Islet of Langerhans (tissue), 1 donor: ENCODE measurements at regions not wholly inside any gene's neighbourhood (a gene's known extent, or its start where the extent isn't known, plus 50 kb on each side); places are given as distances from the start of the nearest gene placed in this dataset.

Source experiments
- FAIRE-seq: peaks from one replicate; lab custom pipeline; 2011; peaks lifted over from hg19 to GRCh38; lab: Jason Lieb, UNC

DNA sequence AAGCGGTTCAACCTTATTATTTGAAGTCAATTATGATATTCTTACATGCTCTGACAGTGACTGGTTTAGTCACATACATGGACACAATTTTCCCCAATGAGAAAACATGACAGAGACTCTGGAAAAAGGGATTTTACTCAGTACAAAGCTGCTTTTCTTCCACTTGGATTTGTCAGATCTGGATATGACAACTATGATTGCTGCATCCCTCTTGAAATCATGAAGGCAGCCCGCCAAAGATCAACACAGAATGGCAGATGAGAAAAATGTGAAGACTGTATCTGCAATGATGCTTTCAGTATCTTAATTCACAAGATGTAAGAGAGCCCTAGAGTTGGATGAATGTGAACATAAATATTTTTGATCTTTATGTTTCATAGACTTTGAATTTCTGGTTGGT is 439.6 kb downstream of the CDH8 start:
- FAIRE-seq, result no peak

DNA sequence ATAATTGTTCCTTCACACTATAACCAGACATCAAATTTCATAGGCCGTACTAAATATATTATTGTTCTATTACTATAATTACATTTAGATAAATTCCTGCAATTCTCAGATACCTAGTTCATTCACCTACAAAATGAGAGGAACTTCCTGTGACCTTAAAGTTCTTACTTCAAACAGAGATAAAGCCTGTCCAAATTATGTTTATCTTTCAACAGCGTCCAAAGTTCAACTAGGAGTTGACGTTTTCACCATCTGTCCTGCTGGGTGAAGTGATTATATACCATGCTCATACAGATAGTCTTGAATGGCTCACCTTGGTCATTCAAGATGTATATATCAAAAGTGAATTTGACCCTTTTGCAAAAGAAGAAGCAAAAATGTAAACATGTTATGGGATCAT is 440.6 kb downstream of the CDH8 start:
- no peak for FAIRE-seq

DNA sequence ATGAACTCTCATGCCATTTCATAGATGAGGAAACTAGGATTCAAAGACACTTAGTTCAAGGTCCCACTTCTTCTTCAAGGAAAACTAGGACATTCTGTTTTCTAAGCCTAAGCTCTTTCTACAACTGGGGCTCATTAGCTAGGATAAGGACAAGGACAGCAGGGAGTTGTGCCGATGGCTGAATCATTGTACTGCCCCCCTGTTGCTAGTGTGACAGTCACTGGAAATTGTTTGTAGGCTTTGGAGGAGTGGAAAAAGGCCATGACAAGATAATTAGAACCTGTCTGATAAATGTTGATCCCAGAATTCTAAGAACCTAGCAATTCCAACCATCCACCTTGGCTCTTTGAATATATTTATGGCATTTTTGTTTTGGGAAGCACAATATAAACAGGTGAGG is 445.7 kb downstream of the CDH8 start:
- no peak for FAIRE-seq

DNA sequence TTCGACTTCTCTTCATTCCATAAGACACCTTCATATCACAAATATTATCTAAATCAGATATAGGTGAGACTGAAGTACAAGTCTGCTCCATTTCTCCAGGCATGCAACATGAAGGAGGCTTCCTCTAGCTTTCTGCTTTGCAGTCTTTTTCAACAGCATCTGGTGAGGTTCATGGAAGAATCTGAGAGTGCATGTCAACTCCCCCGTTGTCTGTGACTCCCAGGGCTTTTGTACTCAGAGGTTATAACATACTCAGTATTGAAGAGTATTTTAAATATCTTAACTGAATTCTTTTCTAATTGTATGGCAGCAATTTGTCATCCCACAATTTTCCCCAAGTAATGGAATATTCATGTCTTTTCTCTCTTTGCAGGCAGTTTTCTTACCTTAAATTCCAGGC is 448.7 kb downstream of the CDH8 start:
- no peak for FAIRE-seq

DNA sequence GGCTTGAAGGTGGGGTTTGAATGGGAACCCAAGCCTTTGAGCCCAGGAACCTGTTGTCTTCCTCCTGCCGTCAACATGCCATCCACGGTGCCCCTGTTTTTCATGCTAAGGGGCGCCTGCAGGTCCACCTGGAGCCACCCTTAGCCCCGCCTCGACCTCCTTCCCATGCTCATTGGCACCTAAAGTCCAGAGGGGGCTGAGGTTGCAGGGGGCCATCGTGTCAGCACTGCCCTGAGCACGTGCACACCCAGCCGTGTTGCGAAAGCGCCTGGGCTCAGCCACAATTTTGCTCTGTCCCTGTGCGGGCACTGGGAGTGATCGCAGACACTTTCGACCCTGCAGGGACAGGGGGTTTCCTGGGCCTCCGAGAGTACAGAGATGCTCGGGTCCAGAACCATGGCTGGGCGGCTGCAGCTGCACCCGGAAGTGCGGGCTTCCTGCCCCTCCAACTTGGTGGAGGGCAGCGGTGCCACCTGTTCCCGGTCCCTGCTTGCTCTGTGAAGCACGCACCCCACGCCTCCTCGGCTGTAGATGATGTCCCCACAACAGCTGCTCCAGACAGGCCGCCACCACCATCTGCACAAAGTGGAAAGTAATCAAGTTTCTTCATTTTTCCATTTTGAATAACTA is 454.7 kb downstream of the CDH8 start:
- FAIRE-seq, result no peak

DNA sequence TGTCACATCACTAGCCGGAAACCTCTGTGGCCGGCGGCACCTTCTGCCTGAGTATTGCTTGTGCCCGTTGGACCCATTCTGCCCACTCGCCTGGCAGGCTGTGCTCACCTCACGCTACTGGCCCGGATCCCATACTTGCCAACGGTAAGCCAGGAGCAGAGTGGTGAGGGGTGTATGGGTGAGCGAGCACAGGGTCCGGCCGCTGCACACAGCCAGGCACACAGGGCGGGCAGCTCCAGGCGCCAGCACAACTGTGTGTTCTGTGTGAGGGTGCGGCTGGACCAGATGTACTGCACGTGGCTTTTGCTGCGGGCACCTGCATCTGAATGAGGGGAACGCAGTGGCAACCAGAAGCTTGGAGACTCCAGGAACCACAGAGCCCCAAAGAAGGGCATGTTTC is 455.7 kb downstream of the CDH8 start:
- no peak for FAIRE-seq

DNA sequence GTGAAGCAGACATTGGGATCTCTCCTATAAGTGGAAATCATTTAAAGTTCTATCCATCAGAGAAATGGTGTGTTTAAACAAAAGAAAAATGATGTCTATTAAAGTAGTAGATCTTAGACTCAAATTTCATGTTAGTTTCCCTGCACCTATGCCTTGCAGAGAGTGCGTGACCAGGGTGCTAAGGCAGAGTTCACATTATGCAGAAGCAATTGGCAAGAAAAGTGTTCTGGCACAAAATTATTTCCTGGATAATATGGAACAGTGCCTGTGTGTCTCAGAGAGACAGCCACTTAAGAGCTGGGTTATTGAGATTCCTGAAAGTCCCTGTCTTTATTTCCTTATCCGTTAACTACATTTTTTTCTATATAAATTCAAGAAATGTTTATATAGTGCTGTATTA is 457.0 kb downstream of the CDH8 start:
- no peak for FAIRE-seq

DNA sequence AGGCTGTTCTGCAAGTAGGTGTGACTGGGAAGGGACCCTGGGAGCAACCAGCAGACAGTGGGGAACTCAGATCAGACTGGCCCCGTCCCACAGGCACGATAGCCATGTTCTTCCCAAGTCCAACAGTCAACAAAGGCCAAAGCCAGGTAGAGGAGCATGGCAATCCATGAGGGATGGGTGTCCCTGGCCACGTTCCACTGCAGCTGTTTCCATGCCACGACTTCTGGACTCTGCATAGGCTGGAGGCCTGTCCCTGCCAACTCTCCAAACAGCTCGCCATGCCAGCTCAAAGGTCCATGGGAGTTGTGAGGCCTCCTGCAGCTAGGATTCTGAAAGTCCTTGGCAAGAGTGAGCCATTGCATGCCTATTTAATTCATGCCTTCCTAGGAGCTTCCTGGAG is 459.8 kb downstream of the CDH8 start:
- FAIRE-seq, result no peak

DNA sequence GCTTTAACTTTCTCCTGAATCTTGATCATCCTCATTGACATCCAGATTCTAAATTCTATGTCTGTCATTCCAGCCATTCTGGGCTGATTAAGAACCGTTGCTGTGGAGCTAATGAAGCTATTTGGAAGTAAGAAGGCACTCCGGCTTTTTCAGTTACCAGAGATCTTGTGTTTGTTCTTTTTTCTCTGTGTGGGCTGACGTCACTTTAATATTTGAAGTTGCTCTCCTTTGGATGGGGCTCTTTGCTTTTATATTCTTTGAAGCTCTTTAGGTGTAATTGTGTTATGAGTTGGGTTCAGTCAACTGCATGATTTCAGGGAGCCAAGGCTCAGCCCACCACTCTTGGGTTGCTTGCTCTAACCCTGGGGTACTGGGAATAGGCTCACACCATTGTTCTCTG is 460.6 kb downstream of the CDH8 start:
- no peak for FAIRE-seq

DNA sequence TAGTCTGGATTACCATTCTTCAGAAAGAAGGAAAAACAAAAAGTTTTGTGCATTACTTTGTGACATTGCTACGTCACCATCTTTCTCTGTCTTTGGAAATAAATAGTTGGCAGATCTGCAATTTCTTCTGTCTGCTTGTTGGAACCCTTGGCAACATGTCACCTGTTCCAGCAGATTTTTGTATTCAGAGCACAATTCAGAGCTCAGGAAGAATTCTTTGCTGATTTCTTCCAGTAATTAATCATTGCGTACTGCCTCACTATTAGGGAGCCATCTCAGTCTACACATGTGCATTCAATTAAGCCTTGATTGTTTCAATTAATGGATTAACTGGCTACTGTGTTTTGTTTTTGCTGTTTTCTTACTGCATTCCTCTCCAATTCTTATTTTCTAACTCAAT is 467.2 kb downstream of the CDH8 start:
- FAIRE-seq, result no peak

DNA sequence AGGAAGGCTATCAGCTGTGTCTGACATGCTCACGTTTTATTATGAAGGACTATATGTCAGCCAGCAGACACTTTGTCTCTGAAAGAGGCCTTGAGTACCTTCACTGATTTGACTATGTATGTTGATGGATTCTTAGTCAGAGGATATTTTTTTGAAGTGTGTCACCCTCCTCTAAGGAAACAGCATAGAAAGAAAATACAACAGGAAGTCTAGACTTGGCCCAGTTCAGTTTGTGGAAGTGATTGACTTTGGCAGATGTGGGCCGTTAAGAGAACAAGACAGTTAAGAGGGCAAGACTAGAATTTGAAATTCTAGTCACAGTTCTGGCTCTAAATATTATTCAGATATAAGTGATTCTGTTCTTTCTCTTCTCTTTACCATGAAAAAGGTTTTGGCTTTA is 471.5 kb downstream of the CDH8 start:
- FAIRE-seq, result no peak

DNA sequence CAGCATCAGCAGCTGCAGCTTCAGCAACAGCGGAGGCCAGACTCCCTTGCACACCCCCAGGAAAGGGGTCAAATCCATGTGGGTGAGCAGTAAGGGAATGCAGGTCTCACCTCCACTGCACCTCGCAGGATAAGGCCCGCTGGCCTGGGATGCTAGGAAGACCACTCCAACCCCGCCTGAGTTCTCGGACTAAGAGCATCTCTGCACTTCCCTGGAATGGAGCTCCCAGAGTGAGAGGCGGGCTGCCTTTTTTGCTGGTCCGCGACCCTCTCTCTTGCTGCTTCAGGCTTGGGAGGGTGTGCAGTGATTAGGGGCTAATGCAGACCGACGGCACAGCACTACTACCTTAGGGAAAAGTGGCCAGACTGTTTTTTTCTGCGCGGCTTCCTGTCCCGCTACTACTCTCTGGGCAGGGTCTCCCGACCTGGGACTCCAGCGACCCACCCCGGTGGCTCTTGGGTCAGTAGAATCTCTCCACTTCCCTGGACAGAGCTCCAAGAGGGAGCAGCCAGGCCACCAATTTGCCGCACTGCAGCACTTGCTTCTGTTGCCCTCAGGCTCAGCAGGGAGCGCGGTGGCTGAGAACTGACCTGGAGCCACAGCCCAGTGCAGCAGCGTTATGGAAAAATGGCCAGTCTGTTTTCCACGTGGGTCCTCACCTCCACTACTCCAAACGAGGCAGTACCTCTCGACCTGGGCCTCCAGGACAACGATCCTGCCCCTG is 480.4 kb downstream of the CDH8 start:
- FAIRE-seq, result no peak

DNA sequence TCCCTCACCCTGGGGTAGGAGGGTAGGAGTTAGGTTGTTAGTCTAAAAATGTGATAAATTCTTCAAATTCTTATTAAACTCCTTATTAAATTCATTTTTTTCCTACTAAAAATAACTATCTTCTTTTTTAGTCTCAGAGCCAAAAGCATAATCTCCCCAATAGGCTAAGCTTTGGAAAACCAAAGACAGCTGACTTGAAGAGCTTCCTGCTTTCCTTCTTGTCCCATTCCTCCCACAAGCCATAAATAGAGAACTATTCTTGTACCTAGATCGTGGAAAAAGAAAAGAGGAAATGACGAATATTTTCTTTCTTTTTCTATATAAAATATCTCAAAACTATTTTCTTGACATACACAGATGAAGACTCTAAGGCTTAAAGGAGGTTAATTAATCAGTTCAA is 486.9 kb downstream of the CDH8 start:
- no peak for FAIRE-seq

DNA sequence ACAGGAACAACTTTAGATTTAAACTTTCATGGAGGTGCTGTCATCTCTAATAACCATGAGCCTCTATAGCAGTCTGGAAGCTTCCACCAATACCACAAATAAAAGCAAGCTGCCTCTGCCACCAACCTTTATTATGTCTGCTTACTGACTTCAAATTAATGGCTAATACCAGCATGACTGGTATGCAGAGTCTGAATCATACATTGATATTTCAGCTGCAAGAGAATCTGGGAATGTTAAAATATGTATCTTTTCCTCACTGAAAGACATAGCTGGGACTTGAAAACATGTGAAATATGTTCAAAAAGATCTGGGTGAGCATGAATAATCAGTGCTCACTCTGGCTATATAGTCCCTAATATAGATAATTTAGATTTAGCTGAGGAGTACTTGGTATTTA is 488.6 kb downstream of the CDH8 start:
- FAIRE-seq, result no peak

DNA sequence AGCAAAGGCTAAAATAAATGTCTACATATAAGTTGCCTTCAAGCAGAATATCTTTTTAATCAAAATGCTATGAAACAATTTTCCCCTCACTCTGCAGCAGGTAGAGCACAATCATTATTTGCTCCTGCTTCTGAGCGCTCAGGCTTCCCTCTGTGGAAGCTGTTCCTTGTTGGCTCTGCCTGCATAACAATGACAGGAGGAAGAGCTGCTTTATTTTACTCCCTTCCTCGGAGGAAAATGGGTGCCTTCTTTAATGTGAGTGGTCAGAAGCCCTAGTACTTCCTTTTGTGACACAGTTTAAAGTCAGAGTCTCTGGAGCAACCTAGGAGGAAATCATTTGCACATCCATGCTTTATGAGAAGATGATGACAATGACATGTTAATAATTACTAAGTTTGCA is 492.1 kb downstream of the CDH8 start:
- FAIRE-seq, result no peak

DNA sequence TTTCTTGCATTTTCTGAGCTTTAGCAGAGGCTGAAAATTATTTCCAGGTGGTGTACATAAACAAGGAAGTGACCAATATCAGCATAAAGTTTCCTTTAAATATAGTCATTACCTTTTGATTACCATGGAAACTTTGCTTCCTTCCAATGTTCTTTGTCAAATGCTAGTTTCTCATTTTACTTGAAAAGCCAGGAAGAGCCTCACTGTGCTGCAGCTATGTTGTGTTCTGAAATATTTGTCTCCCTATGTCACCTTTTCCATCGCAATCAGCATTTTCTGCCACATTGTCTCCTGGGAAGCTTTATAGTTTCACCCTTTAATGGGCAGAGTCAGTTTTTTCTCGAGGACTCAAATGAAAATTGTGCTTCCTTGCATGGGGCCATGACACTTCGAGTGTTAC is 496.0 kb downstream of the CDH8 start:
- FAIRE-seq, result no peak

DNA sequence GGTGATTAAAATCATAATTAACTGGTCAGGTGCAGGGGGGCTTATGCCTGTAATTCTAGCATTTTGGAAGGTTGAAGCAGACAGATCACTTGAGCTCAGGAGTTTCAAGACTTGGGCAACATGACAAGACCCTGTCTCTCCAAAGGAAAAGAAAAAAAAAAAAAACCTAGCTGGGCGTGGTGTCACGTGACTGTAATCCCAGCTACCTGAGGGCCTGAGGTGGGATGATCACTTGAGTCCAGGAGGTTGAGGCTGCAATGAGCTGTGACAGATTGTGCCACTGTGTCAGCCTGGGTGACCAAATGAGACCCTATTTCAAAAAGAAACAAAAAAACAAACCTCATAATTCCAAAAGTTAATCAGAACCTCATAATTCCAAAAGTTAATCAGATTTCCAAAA is 505.5 kb downstream of the CDH8 start:
- no peak for FAIRE-seq

DNA sequence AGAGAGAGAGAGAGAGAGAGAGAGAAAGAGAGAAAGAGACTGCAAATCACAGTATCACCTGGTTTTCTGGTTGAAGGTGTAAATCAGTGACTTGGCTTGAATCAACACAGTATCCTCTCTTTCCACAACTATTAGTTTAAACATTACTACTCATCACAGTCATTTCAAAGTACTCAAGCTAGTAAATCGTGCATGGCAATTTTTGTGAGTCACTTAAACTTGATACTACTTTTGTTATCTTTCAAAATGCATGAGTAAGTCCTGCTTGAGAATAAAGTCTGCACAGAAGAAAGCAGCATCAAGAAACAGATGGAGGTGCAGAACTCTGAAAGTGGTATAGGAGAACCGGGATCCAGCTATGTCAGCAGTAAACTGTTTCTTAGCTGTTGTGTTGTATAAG is 535.4 kb downstream of the CDH8 start:
- FAIRE-seq, result no peak

DNA sequence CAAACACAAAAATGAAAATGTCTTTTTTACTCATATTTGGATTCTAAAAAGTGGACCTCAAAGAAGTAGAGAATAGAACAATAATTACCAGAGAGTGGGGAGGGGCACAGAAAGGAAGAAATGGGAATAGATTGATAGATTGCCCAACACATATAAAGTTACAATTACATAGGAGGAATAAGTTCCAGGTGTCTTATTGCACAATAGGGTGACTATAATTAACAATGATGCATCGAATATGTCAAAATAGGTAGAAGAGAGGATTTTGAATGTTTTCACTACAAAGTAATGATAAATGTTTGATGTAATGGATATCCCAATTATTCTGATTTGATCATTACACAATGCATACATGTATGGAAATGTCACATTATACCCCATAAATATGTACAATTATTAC is 556.0 kb downstream of the CDH8 start:
- FAIRE-seq, result no peak

DNA sequence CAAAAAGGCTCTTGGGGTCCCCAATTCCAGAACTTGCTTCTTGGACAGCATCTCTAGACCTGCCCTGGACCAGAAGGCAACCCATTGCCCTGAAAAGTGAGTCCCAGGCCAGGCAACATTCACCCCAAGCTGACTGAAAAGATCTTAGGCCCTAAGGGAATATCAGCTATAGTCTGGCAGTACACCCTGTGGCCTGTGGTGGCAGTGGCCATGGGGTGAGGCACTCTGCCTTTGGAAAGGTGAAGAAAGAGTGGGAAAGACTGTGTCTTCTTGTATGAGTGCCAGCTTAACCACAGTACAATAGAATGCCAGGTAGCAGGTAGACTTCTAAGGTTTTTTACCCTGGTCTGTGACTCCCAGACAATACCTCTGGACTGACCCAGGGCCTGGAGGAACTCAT is 564.5 kb downstream of the CDH8 start:
- FAIRE-seq, result no peak

DNA sequence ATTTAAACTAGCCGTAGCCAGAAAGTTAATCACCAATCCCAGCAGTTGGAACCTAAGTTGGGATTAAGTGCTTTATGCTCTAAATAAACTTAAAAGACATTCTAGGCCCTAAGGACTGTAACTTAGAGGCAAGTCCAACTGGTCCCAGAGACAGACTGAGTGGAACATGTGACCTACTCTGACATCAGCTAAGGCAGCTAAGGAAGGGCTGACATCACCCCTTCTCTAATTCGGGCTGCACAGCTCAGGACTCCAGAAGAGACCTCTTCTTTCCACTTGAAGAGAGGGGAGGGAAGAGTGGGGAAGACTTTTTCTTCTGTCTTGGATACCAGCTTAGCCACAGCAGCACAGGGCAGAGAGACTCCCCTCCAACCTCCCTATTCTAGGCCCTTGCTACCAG is 565.2 kb downstream of the CDH8 start:
- FAIRE-seq, result no peak

DNA sequence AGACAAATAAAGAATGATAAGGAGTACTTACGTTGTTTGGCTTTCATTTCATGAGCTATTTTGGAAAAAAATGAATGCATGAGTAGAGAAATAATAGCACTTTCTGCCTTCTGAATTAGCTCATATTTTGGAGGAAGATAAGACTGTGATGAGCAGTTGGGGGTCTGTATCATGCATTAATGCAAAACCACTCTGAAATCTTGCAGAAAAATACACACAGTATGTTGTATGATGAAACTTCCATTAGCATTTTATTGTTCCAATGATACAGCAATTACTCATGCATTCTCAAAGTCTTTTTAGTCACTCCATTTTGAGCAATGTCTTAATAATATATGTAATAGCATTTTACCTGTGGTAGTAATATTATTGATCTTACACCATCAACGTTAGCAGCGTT is 571.0 kb downstream of the CDH8 start:
- no peak for FAIRE-seq

DNA sequence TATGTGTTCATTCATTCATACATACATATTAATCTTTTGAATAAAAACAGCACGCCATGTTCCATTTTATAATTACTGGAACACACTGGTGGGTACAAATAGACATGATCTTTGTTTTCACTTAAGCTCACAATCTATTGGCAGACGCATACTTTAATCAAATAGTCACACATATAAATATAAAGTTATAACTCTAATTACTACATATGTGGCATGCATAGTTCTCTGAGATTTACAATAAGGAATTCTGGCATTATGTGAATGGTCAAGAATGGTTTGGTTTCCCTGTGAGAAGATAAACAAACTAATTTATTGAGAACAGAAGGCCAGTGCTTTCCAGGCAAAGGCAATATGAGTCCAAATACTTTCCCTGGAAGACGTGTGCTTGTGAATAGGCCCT is 576.2 kb downstream of the CDH8 start:
- no peak for FAIRE-seq

DNA sequence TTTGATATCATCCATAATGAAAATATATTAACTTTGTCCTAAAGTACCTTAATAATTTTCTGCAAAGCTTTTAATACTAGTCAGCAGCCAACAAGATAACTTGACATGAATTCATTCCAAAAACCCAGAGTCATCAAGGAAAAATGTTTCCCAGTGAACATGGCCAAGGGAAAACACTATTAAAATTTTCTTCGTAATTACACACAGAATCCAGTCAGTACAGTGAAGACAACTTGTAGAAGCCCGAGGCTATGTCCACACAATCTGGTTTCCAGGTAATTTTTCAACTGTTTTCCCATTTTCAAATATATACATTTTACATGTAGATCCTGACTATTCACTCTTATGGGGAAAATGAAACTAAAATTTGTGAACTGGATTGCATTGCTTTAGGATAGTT is 600.9 kb downstream of the CDH8 start:
- FAIRE-seq, result no peak

DNA sequence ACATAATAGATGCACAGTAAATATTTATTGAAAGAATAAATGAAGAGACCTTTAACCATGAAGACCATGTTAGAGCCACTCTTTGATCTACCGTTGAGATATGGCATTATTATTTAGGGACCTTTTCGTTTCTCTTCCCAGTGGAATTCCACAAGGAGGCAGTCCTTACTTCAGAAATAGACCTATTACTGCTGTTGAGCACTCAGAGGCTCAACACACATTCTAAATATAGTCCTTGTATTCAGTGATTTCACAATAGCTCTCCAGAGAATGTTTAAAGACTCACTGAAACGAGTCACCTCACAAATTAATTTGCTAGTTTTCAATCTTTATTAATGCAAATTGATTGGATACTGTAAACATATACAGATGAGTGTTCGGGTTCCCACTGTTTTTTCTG is 603.8 kb downstream of the CDH8 start:
- FAIRE-seq, result no peak
